Posterior vena cava (tissue), 2 donors: ENCODE measurements at regions not wholly inside any gene's neighbourhood (a gene's known extent, or its start where the extent isn't known, plus 50 kb on each side); places are given as distances from the start of the nearest gene placed in this dataset.
A peak's percentile ranks its signal among the peaks of the same experiment; 100 is the strongest.
"Not testable (repeated sequence)": the region's sequence is repeated elsewhere in the genome, so short reads cannot be mapped to it uniquely, and the experiment has no call there.

ENCODE experiments used
- DNase-seq: peaks from one replicate; pipeline ENCODE4 v3.0.0-alpha.2; 2020; ENCODE audit warnings: low spot score
- intact Hi-C, 2 donors: fragments of 100-400 bp; cut with DNase I; formaldehyde crosslinking; loops; one replicate each; pipeline versions ENCODE4 v1.14.1 to v1.14.2; 2022 to 2023
- donor health status: DM: yes; HTN: yes; CAD: no.
- donor health status: DM: yes; HTN: yes; CAD: no.

DNA sequence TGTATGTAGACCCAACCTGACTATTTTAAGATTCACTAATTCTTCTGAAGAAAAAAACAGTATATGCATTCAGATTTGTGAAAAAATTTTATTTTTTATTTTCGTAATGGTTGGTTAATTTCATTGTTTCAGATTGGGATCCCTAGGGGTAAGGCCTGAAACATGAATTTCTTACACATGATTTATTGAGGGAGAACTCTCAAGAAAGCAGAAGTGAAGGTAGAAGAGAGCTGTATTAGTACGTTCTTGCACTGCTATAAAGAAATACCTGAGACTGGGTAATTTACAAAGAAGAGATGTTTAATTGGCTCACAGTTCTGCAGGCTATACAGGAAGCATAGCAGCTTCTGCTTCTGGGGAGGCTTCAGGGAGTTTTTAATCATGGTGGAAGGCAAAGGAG is 611.9 kb upstream of the TECRL start:
- intact Hi-C loops, result no loop called here
- no peak for DNase-seq

DNA sequence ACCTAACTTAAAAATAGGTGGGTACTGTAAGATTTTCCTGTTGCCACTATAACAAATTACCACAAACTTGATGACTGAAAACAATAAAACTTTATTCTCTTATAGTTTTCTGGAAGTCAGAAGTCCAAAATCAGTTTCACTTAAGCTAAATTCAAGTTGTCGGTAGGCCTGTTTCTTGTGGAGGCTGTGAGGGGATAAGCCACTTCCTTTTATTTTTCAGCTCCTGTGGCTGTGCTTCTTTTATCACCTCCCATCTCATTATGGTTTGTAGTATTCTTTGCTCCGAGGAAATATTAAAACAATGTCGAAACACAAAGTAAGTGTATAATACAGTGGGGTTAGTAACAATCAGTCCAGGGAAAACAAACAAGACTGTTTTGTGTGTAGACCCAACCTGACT is 610.5 kb upstream of the TECRL start:
- intact Hi-C loops, result no loop called here
- no peak for DNase-seq

DNA sequence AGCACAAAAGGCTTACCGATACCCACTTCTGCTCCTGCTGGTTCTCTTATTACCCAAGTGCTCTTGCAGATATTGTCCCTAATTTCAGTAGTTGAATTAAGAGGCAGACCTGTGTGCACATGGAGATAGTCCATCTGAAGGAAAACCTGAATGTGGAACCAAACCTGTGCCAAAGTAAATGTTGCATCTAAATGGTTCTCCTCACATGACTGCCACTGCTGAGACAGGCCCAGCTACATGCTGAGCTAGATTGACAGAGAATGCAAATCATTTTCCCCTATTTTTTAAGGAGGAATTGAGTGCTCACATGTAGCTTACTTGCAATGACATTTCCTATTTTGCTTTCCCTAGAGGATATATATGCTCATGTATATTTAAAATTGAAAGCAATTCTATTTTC is 609.1 kb upstream of the TECRL start:
- intact Hi-C loops, result no loop called here
- no peak for DNase-seq

DNA sequence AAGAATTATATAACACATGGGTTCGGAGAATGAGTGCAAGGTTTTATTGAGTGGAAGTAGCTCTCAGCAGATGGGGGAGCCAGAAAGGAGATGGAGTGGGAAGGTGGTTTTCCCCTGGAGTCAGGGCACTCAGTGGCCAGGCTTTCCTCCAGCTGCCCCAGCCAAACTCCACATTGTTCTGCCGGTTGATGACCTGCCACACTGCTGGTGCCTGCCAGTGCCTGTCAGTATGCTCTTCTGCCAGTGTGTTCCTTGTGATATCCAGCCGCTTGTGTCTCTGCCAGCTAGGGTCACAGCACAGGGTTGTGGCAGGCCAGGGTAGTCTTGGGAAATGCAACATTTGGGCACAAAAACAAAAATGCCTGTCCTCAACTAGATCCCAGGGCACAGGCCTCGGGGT is 604.8 kb upstream of the TECRL start:
- no peak for DNase-seq
- intact Hi-C loops, result no loop called here

DNA sequence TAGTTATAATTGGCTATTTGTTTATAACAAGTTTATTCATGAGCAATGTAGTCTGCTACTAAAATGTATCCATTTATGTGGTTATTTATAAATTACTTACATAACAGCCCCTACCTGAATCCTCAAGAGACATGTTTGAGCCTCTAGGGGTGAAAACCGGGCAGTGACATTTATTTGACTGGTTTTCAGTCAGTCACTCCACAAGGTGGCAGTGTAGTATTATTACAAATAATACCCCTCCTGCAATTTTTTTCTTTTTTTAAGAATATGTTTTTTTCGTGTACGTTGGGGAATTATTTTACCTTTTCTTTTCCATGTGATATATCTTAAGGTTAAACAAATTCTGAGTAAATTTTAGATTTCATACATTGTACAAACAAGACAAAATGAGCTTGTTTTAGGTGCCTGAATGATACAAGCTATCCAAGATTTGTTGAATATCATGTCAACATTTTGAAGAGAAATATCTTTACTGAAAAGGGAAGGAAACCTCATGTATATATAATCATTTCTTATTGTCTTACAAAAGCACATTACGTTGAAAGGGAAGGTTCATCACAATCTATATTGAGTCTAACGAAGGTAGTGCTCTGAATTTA is 598.7 kb upstream of the TECRL start:
- intact Hi-C loops, result no loop called here
- no peak for DNase-seq

DNA sequence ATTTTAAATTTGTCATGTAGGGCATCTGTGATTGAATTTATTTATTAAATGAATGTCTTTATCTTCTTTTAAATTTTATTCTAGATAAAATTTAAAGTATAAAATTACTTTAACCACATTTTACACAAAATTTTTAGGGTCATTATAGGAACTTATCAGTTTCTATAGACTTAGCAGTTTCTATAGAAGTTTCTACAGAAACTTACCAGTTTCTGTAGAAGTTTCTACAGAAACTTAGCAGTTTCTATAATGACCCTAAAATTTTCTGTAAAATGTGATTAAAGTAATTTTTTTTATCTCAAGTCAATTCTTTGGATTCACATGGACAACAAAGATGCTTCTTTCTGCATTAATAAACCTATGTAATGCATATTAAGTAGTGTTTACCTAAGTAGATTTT is 565.9 kb upstream of the TECRL start:
- no peak for DNase-seq
- intact Hi-C loops, result no loop called here

DNA sequence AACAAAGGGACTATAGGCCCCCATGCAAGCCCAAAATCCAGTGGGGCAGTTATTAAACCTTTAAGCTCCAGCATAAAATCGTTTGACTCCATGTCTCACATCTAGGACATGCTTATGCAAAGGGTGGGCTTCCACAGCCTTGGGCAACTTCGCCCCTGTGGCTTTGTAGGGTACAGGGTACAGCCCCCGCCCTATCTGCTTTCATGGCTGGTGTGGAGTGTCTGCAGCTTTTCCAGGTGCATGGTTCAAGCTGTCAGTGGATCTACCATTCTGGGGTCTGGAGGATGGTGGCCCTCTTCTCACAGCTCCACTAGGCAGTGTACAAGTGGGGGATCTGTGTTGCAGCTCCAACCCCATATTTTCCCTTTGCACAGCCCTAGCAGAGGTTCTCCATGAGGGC is 559.8 kb upstream of the TECRL start:
- intact Hi-C loops, result no loop called here
- peak; percentile 61 for DNase-seq

DNA sequence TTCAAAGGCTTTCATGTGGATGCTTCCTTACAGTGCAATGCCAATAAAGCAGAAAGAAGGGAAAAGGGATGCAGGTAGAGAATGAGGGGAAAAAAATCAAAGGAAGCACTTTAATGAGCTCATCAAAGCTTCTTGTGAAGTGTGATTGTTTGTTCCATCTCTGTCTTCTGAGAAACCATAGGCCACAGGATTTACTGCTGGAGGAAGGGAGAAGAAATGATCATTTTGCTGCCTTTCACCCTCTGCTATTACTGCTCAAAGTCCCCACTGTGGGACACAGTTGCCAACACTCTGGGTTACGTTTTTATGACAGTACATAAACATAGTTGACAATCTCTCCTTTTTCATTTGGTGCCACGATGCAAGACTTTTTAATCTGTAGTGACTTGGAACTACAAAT is 558.0 kb upstream of the TECRL start:
- no peak for DNase-seq
- intact Hi-C loops, result no loop called here

DNA sequence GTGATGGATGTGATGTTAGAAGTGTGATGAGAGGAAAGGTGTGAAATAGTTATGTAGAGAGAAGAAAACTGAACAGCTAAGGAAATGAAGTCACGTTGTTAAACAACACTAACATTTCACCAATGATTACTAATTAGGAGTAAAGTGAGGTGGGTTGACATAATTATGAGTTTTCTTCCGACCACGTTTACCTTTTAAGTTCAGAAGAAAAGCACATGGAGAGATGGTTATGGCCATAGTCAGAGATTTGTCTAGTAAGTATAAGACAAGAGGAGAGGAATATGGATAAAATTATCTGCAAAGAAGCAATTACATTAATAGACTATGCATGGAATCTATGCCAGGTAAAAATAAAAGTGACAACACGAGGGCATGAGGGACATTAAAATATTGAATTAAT is 551.3 kb upstream of the TECRL start:
- no peak for DNase-seq
- intact Hi-C loops, result no loop called here

DNA sequence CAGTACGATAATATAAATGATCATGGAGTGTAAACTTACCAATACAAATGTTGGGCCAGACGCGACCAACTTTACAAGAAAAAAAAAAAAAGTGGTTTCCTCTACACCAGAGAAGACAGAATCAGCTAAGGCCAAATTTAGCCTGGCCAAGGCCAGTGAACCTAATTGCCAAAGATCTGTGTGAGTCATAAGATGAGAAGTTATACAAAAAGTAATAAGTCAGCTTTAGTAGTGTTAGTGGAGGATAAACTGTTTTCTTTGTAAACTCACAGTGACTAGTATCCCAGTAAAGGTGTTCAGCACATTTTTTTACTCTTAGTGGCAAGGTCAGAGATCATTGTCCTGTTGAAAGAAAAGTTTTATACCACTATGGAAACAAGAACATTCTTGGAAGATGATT is 531.4 kb upstream of the TECRL start:
- intact Hi-C loops, result no loop called here
- no peak for DNase-seq

DNA sequence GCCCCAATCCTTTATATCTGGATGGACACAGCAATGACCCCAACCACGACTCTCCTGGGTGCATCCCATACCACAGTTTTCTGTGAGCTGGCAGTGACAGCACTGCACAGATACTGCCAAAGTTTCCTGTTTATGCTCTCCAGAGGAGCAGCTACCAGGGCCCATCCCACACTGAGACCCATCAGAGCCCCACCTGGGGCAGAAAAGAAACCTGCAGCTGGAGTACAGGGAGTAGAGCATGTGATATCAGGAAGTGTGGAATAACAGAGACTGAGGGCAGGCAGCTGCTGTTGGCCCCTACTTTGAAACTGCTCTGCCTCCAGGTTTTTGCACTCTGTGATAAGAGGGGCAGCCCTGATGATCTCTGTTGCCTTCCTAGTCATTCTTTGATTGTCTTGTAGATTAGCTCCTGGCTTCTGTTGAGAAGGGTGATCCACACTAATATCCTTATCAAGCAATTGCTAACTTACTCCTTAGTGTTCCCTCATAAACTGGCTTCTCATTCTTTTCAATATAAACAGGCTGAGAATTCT is 526.3 kb upstream of the TECRL start:
- DNase-seq, result peak; percentile 45
- intact Hi-C loops, result no loop called here

DNA sequence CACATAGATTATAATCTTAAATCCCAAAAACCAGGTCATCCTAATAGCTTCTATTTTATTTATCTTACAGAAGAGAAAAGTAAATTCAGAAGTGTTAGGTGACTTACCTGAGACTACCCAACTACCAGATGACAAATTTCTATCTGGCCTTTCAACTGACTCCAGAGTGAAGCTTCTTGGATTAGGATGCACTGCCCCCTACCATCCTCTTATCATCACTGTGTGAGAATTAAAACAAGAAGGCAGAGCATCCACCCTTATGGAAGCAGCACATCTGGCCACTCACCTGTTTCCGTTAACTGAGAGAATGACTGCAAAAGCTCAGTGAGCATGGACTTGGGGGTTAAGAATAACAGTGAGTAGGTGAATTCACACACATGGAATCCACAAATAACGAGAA is 502.6 kb upstream of the TECRL start:
- no peak for DNase-seq
- intact Hi-C loops, result no loop called here

DNA sequence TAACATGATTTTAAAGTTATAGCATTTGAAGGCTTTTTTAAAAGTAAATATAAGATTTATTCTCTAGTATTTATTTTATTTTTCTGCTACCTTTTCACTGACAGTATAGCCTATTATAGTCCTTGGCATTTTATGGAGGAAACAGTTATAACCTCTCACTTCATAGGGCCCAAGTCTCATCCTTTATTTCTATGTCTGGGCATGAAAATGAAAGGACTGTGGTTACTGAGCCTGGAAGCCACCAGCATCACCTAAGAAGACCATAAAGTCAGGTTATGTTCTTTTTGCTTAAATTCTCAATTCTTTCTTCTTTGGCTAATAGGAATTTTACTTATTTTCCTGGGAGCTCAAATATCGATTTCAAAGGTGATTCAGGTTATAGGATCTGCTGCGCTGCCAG is 494.7 kb upstream of the TECRL start:
- intact Hi-C loops, result no loop called here
- no peak for DNase-seq

DNA sequence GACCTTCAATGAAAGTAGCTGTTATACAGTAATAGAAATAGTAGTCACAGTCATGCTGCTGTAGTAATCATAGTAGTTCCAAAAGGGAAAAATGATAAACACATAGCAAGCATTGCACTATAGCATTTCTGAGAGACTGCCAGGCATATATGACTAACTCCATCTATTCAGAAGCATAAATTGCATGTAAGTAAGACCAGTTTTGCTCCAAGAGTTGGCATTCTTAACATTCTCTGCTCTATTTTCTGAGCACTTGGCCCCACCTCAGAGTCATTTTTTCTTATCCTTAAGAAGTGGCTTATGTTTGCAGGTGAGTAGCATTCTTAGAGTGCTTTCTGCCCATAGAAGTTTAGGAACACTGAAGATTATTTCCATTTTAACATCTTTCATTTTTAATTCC is 490.3 kb upstream of the TECRL start:
- intact Hi-C loops, result no loop called here
- no peak for DNase-seq

DNA sequence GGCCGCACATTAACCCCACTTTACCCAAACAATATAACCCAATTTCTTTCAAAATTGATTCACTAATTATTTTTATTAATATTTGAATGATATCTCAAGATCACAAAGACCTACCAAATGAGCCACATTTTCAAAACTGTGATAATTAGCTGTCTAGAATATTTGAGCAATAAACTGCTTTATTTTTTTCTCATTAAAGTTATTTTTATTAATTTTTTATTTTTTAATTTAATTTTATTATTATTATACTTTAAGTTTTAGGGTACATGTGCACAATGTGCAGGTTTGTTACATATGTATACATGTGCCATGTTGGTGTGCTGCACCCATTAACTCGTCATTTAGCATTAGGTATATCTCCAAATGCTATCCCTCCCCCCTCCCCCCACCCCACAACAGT is 489.8 kb upstream of the TECRL start:
- DNase-seq, intact Hi-C loops: not testable (repeated sequence)

DNA sequence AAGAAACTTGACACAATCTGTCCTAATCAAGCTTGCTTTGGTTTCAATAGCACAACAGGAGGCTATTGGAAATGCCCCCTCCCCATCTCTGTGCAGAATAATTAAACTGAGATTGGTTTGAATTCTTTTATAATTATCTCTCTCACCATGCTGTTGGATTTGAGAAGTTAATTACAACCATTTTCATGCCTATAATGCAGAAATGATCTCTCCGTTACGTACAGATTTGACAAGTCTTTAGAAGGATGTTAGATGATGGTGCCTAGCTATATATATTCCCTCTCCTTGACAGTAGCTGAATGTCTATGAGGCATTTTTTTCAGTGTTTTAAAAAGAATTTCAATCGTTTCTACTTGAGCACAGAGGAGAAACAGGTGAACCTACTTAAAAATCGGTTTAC is 488.4 kb upstream of the TECRL start:
- no peak for DNase-seq
- intact Hi-C loops, result no loop called here

DNA sequence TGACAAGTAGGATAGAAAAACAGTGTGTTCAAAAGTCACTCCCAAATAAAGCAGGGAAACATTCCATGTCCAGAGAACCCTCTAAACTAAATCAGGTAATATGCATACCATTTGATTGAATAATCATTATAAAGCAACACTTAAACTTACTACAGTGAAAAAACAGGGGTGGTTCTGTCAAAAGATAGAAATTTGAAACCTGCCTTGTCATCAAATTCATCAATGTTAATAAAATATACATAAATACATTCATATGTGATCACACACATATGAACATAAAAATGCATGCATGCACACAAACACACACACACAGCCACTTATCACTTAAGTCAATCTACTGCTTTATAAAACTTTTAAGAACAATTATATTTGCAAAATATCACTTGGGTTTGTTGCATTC is 485.8 kb upstream of the TECRL start:
- no peak for DNase-seq
- intact Hi-C loops, result no loop called here

DNA sequence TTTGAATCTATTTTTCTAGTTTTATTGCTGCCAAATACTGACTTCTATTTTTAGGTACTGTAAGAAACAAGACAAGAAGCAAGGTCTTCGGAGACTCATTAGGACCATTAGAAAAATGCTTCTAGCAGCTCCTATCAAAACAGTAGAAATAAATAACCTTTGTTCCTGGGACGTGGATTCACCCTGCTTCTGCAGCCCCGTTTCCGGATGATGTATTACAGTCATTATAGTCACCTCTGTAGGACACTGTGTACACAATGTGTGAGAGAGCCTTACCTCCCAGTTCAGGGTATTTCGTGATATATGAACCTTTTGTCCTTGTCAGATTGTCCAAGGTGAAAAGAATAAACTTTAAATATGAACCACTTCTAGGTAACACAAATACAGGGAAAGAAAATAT is 484.0 kb upstream of the TECRL start:
- no peak for DNase-seq
- intact Hi-C loops, result no loop called here

DNA sequence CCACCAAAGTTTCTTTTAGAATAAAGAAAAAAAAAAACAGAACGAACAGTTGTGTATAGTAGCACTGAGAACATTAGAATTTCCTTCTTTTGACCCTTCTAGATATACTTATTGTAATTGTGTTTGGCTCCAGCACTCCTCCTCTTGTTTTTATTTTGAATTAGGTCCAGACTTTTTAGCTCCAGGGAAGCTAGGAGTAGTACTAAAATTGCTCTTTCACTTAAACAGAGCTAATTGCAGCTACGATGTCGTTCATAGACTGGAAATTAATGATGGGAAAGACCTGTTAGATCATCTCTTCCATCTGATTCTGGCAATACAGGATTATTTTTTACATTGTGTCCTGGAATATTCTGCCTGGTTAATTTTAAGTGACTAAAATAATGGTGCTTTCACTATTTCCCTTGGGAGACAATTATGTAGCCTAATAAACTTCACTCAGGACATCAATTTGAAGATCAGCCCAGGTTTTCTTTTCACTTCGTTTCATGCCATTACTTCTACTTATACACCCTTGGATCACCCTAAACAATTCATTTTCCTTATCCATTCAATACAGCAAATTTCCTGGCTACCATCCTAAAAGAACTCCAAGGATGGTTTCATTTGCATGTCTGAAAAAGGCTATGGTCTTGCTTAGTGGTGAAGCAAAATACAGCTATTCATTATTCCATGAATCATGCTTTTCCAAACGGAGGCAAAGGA is 480.8 kb upstream of the TECRL start:
- intact Hi-C loops, result no loop called here
- DNase-seq, result no peak

DNA sequence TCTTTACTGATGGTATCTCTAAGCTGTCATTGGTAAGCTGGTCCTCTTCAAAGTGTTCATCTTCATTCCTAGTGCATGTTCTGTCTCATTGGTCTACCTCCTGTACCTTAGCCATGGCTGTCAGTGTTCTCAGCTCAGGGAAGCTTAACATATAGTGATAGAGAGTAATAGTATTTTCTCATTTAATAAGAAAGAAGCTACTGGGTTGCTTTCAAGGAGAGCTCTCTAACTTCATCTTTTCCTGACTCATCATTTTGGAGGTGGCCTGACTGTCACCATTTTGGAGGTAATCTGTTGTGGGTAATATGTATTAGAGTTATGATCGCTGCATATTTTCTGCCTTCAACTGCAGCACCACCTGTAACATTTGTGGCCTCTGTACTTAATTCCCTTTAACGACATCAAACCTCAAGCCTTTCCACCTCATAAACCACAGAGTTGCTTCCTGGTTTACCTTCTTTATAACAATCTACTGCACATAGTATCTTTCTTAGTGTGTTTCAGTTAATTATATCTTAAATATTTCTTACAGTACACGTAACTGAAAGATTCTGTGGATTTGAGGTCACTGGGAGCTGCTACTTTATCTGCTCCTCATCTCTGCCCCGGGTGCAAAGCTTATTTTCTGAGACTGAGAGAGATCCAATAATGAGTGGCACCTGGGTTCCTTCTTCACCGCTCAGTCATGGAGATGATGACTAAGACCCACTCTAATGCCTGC is 474.0 kb upstream of the TECRL start:
- intact Hi-C loops, result no loop called here
- no peak for DNase-seq
